Inferior parietal cortex (tissue), 1 donor: ENCODE measurements at regions not wholly inside any gene's neighbourhood (a gene's known extent, or its start where the extent isn't known, plus 50 kb on each side); places are given as distances from the start of the nearest gene placed in this dataset.
"Not testable (repeated sequence)": the region's sequence is repeated elsewhere in the genome, so short reads cannot be mapped to it uniquely, and the experiment has no call there.

Source experiments
- DNase-seq: peaks from one replicate; pipeline ENCODE4 v3.0.0-alpha.2; 2016; ENCODE audit errors: extremely low spot score

DNA sequence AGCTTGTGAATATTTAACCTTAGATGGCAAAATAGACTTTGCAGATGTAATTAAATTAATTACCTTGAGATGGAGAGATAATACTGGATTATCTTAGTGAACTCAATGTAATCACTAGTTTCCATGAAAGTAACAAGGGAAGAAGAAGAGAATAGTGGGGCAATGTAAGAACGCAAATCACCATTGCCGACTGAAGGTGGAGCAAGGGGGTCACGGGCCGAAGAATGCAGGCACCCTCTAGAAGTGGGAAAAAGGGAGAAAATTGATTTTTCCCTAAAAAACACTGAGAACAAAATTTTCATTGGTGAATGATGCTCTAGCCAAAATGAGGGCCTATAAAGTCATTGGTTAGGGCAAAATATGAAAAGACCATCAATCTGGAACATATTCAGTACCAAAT is 375.6 kb upstream of the EPHA5 start:
- no peak for DNase-seq

- DNase-seq, result no peak
Observed at GRCh38 chr4:66035701-66036100, 365.4 kb upstream of the EPHA5 start.

- no peak for DNase-seq
Observed at GRCh38 chr4:66034671-66035070, 364.4 kb upstream of the EPHA5 start.

GRCh38 chr4:66034262-66034661 is 364.0 kb upstream of the EPHA5 start:
- no peak for DNase-seq

DNA sequence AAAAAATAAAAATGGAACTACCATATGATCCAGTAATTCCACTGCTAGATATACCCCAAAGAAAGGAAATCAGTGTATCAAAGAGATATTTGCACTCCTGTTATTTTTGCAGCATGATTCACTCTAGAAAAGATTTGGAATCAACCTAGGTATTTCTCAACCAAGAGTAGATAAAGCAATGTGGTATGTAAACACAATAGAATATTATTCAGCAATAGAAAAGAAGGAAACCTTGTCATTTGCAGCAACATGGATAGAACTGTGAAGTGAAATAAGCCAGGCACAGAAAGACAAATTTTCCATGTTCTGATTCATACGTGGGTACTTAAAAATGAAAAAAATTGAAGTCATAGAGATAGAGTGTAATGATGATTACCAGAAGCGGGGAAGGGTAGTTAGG is 362.3 kb upstream of the EPHA5 start:
- no peak for DNase-seq

DNA sequence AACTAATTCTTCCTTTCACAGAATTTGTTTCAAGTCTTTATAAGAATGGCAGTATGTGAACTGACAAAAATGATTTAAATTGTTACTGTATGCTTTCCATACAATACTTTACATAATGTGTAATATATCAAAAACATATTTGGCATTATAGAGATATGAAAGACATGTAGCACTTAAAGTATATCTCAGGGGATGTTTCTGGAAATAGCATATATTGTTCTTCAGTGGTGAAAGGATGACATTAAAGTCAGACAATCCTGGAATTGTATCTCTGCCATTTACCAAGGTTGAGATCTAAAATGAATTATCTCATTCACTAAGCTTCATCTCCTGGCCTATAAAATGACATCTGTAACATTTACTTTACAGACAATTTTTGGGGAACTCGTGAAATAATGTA is 358.4 kb upstream of the EPHA5 start:
- no peak for DNase-seq

- no peak for DNase-seq
Observed at GRCh38 chr4:66023061-66023460, 352.8 kb upstream of the EPHA5 start.

GRCh38 chr4:66017671-66018070 is 347.4 kb upstream of the EPHA5 start:
- no peak for DNase-seq

DNA sequence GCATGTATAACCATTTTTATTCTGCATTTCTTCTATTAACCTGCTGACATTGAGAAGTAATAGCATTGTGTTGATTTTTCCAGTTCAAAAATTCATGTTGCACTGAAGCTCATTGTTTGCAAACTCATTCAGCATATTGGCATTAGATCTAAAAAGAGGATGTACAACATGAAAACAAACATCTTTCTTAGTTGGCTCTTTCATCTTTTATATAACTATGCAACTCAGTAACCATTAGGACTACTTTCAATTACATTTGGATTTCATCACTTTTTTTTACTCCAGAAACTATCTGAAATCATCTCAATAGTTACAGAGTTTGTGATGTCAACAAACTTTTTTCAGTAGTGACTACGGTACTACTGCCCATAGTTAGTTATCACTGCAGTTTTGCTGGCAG is 346.0 kb upstream of the EPHA5 start:
- no peak for DNase-seq

DNA sequence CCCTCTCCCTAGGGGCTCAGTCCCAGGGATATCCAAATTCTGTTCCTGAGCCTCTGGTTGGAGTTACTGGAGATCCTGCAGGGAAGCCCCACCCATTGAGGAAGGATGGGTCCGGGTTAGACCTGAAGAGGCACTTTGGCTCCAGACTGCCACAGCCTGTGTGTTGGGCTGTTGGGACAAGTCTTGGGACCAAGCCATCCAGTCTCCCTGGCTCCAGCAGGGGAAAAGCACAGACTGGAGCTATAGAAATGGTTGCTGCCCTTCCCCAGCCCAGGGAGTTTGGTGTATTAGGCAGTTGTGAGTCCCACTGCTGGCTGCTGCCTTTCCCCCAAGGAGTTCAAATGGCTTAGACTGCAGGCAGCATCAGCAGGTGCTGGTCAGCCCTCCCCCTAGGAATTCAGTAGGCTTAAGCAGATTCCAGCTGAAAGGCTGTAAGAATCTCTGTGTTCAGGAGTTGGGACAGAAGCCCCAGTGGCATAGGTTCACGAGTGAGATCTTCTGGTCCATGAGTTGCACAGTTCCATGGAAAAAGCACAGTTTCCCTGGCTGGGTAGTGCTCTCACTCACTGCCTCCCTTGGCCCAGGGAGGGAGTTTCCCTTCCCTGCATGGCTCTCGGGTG is 344.0 kb upstream of the EPHA5 start:
- DNase-seq, result no peak

DNA sequence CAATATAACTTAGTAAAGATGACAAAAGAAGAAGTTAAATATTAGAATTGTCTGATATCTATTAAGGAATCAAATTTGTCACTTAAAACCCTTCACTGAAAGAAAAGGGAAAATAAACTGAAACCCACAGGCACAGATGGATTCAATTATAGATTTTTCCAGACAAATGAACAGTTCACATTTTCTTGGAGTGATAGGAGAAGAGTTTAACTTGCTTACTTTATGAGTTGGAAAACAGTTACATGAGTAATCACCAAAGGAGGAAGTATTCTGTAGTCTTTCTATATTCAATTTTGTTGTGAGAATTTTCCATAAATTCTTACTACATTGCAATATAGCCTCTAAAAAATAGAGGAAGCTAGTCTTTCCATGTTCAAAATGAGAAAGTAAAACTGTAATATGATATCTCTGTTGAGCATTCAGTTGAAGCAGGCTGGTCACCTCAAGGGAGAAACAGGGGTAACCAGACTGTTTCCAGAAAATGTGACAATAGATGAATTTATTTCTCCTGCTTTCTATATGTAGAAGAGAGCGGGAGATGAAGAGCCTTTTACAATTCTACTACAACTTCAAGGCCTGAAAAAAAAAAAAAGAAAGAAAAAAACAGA is 330.3 kb upstream of the EPHA5 start:
- DNase-seq, result no peak

GRCh38 chr4:65999518-65999871 is 329.2 kb upstream of the EPHA5 start:
- DNase-seq, result no peak

- DNase-seq, result not testable (repeated sequence)
Observed at GRCh38 chr4:65998807-65999517, 328.7 kb upstream of the EPHA5 start.

DNA sequence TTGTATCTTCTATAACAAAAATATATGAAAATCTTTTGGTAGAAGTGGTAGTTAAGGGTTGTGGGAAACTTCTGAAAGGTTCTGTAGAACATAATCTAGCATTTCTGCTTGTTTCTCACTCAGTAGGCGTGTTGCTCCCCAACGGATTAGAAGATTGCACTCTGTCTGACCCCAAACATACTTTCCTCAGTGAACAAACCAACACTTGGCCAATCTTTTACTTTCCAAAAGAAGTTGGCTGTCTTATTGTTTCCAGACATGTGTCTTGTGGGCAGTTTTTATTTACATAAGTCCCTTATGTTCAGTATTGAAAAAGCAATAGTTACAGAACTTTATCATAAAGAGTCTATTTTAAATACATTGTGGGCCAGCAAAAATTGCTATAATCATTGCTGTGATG is 312.8 kb upstream of the EPHA5 start:
- DNase-seq, result peak; percentile 14

DNA sequence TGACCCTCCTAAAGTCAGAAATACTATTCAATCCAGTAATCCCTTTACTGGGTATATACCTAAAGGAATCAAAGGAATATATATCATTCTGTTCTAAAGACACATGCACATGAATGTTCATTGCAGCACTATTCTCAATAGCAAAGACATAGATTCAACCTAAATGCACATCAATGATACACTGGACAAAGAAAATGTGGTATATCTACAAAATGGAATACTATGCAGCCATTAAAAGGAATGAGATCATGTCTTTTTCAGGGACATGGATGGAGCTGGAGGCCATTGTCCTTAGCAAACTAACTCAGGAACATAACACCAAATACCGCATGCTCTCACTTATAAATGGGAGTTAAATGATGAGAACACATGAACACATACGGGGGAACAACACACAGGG is 306.0 kb upstream of the EPHA5 start:
- no peak for DNase-seq

DNA sequence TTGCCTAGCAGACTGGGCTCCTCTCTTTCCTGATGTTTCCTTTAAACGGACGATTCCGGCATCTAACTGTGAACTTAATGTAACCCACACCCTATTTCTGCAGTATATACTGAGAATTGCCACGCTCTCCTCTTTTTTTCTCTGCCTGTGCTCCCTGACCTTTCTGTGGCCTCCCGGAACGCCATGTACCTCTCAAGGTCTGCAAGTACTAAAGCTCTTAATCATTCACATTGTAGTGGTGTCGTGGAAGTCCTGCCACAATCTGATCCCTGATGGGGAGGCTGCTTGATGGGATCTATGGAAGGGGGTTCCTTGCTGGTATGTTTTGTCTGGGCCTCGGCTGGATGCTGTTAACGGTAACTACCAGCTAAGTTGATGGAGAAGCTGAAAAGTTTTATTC is 302.9 kb upstream of the EPHA5 start:
- DNase-seq, result no peak

- no peak for DNase-seq
Observed at GRCh38 chr4:65971686-65972085, 301.4 kb upstream of the EPHA5 start.

- DNase-seq, result peak; percentile 45
Observed at GRCh38 chr4:65968831-65969558, 298.7 kb upstream of the EPHA5 start.

DNA sequence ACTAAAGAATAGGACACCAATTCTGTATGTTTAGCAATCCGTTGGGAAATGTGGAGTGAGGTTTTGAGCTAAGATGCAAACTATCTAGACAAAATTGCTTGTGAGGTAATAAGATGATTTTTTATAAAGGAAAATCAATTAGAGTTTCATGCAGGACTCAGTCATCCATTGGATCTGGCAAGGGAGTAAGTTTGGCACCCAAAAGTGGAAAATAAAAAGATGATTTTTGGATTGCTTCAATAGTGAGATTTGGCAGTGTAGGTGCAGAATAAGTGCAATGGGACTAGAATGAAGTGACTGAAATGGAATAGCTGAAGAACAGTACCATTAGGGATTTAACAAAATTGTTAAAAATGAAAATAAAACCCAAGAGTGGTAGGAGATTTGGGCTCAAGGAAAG is 290.5 kb upstream of the EPHA5 start:
- no peak for DNase-seq

GRCh38 chr4:65954416-65954815 is 284.1 kb upstream of the EPHA5 start:
- no peak for DNase-seq

DNA sequence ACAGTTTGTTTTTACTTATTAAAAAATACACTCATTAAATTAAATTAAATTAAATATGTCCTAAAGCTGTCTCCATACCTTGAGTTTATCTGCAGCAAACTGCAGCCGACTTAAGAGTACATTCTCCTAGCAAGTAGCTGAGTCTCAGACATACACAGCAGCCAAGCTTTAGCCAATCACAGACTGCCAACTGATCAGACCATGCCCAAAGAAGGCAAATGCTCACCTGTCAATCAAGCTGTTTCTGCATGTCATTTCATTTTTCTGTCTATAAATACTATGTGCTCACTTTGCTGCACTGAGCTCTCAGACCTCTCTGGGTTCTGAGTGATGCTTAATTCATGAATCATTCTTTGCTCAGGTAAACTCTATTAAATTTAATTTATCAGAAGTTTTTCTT is 280.9 kb upstream of the EPHA5 start:
- DNase-seq, result no peak

DNA sequence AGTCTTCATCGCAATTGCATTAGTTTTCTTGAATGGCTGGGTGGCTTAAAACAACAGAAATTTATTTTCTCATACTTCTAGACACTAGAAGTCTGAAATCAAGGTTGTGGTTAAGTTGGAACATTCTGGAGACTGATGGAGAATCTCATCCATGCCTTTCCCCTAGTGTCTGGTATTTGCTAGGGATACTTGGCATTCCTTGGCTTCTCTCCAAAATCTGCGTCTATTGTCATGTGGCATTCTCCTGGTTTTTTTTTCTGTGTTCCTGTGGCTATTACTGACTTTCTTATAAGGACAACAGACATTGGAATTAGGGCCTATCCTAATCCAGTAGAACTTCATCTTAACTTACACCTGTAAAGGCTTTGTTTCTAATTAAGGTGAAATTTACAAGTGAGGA is 272.8 kb upstream of the EPHA5 start:
- no peak for DNase-seq

DNA sequence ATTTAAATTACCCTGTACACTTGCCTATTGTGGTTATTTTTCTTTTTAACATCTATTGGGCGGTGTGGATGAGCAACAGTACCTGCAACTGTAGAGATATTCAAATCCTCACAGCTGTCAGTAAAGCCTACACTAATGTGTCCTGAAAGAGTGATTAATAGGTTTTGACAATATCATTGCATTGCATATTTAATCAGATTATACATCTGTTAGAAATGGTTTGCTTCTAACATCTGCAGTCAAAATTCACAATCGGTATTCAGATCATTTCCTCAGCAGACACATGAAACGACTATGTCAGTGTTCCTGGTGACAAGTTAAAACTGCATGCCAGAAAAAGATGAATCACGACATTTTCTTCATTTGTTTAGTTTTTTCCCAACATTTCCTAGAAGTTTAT is 254.6 kb upstream of the EPHA5 start:
- no peak for DNase-seq
